ENCODE measurements at regions not wholly inside any gene's neighbourhood (a gene's known extent, or its start where the extent isn't known, plus 50 kb on each side); places are given as distances from the start of the nearest gene placed in this dataset.

DNA sequence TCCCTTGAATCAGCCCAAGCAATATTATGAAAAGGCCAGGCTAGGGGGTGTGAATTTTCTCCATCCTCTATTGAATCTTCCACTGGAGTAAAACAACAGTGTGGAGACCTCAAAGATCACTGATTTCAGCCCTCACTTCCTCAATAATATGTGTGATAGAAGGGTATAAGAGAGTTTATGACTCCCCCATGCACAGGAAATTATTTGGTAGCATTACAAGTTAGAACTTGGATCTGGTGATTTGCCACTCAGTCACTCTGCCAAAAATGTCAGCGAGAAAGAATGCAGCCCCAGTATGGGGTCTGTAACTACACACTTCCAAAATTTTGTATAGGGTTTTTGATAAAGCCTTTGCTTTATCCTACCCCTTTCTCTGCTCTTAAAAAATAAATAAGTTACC lies 81.0 kb upstream of the KCNMB2 start:
- no peak for ATAC-seq
- no peak for TF ChIP-seq BACH2 (CRISPR knock-in tag; IDR thresholded peaks at IDR 0.05; ENCODE audit: borderline replicate concordance)
- TF ChIP-seq ESRRG (CRISPR knock-in tag; IDR thresholded peaks at IDR 0.05): no peak
- no peak for TF ChIP-seq CSDC2 (CRISPR knock-in tag; IDR thresholded peaks at IDR 0.05)

DNA sequence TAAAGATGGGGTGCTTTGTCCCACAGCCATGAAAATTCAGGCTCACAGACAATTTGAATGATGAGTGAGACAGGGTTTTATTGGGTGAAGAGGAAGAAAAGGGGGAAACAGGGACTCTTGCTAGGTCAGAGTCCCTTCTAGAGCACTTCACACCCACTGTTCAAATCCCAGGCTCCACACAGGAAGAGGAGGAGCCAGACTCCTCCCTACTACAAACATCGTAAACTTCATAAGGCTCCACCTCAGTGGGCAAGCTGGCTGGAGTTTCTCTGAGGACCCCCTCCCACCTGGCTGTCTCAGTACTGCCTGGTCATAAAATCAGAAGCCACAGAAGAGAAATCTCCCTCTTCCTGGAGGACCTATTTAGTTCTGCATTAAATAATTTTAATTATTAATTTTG lies 80.3 kb upstream of the KCNMB2 start:
- no peak for TF ChIP-seq ZFP3 (CRISPR knock-in tag; IDR thresholded peaks at IDR 0.05)
- TF ChIP-seq ZNF8 (CRISPR knock-in tag; IDR thresholded peaks at IDR 0.05): no peak
- no peak for TF ChIP-seq TCF4 (CRISPR knock-in tag; IDR thresholded peaks at IDR 0.05; ENCODE audit: borderline replicate concordance)
- TF ChIP-seq, protein P1, sequence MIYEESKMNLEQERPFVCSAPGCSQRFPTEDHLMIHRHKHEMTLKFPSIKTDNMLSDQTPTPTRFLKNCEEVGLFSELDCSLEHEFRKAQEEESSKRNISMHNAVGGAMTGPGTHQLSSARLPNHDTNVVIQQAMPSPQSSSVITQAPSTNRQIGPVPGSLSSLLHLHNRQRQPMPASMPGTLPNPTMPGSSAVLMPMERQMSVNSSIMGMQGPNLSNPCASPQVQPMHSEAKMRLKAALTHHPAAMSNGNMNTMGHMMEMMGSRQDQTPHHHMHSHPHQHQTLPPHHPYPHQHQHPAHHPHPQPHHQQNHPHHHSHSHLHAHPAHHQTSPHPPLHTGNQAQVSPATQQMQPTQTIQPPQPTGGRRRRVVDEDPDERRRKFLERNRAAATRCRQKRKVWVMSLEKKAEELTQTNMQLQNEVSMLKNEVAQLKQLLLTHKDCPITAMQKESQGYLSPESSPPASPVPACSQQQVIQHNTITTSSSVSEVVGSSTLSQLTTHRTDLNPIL (CRISPR knock-in tag; IDR thresholded peaks at IDR 0.05; ENCODE audit: low read depth): no peak
- TF ChIP-seq ARNTL (CRISPR knock-in tag; IDR thresholded peaks at IDR 0.05; ENCODE audit: borderline replicate concordance, low read depth): no peak
- no peak for TF ChIP-seq OSR1 (CRISPR knock-in tag; IDR thresholded peaks at IDR 0.05)
- TF ChIP-seq BACH2 (CRISPR knock-in tag; IDR thresholded peaks at IDR 0.05; ENCODE audit: borderline replicate concordance): no peak
- no peak for TF ChIP-seq GLIS3 (CRISPR knock-in tag; IDR thresholded peaks at IDR 0.05)
- TF ChIP-seq, protein P2, sequence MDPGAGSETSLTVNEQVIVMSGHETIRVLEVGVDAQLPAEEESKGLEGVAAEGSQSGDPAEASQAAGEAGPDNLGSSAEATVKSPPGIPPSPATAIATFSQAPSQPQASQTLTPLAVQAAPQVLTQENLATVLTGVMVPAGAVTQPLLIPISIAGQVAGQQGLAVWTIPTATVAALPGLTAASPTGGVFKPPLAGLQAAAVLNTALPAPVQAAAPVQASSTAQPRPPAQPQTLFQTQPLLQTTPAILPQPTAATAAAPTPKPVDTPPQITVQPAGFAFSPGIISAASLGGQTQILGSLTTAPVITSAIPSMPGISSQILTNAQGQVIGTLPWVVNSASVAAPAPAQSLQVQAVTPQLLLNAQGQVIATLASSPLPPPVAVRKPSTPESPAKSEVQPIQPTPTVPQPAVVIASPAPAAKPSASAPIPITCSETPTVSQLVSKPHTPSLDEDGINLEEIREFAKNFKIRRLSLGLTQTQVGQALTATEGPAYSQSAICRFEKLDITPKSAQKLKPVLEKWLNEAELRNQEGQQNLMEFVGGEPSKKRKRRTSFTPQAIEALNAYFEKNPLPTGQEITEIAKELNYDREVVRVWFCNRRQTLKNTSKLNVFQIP (CRISPR knock-in tag; IDR thresholded peaks at IDR 0.05; ENCODE audit: borderline replicate concordance, low read depth): no peak
- no peak for TF ChIP-seq TOX (CRISPR knock-in tag; IDR thresholded peaks at IDR 0.05; ENCODE audit: borderline replicate concordance)
- ATAC-seq: no peak

DNA sequence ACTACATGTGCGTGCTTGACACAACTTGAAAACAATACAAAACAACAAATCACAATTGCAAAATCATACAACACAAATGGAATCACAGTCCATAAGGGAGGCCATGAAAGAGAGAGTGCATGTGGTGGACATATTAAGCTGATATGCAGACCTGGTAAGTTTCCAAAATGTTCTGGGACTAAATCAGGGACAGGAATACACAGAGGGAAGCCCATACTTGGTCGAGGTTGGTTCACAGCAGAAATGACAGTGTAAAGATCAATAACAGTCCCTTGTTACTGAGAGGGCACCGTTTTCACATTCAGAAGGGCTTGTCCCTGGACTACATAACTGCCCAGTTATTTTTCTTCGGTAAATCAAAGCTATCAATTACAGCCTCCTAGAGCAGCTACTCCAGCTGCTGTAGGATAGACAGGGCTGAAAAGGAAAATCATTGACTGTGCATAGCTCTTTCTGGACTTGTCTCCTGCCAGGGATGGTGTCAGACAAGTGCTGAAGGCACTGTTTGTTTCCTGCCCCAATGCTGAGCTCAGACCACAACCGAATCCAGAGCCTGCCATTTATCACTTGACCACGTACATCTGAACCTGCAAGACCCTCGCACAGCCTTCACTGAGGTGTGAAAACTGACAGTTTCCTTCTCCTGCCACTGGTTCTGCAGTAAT lies 79.5 kb upstream of the KCNMB2 start:
- TF ChIP-seq ZFP30 (CRISPR knock-in tag; IDR thresholded peaks at IDR 0.05): no peak
- TF ChIP-seq, protein P3, sequence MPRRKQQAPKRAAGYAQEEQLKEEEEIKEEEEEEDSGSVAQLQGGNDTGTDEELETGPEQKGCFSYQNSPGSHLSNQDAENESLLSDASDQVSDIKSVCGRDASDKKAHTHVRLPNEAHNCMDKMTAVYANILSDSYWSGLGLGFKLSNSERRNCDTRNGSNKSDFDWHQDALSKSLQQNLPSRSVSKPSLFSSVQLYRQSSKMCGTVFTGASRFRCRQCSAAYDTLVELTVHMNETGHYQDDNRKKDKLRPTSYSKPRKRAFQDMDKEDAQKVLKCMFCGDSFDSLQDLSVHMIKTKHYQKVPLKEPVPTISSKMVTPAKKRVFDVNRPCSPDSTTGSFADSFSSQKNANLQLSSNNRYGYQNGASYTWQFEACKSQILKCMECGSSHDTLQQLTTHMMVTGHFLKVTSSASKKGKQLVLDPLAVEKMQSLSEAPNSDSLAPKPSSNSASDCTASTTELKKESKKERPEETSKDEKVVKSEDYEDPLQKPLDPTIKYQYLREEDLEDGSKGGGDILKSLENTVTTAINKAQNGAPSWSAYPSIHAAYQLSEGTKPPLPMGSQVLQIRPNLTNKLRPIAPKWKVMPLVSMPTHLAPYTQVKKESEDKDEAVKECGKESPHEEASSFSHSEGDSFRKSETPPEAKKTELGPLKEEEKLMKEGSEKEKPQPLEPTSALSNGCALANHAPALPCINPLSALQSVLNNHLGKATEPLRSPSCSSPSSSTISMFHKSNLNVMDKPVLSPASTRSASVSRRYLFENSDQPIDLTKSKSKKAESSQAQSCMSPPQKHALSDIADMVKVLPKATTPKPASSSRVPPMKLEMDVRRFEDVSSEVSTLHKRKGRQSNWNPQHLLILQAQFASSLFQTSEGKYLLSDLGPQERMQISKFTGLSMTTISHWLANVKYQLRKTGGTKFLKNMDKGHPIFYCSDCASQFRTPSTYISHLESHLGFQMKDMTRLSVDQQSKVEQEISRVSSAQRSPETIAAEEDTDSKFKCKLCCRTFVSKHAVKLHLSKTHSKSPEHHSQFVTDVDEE (CRISPR knock-in tag; IDR thresholded peaks at IDR 0.05): no peak
- TF ChIP-seq TOX (CRISPR knock-in tag; IDR thresholded peaks at IDR 0.05; ENCODE audit: borderline replicate concordance): no peak
- TF ChIP-seq ZNF70 (CRISPR knock-in tag; IDR thresholded peaks at IDR 0.05): no peak
- no peak for TF ChIP-seq SNAI2 (CRISPR knock-in tag; IDR thresholded peaks at IDR 0.05)
- no peak for TF ChIP-seq BACH2 (CRISPR knock-in tag; IDR thresholded peaks at IDR 0.05; ENCODE audit: borderline replicate concordance)
- no peak for TF ChIP-seq ZNF8 (CRISPR knock-in tag; IDR thresholded peaks at IDR 0.05)
- TF ChIP-seq GLIS3 (CRISPR knock-in tag; IDR thresholded peaks at IDR 0.05): no peak
- no peak for TF ChIP-seq RARB (CRISPR knock-in tag; IDR thresholded peaks at IDR 0.05)
- TF ChIP-seq, protein P2 (CRISPR knock-in tag; IDR thresholded peaks at IDR 0.05; ENCODE audit: borderline replicate concordance, low read depth): no peak
- no peak for TF ChIP-seq ZFP3 (CRISPR knock-in tag; IDR thresholded peaks at IDR 0.05)
- no peak for TF ChIP-seq PPARA (CRISPR knock-in tag; IDR thresholded peaks at IDR 0.05; ENCODE audit: borderline replicate concordance)
- TF ChIP-seq, protein P4, sequence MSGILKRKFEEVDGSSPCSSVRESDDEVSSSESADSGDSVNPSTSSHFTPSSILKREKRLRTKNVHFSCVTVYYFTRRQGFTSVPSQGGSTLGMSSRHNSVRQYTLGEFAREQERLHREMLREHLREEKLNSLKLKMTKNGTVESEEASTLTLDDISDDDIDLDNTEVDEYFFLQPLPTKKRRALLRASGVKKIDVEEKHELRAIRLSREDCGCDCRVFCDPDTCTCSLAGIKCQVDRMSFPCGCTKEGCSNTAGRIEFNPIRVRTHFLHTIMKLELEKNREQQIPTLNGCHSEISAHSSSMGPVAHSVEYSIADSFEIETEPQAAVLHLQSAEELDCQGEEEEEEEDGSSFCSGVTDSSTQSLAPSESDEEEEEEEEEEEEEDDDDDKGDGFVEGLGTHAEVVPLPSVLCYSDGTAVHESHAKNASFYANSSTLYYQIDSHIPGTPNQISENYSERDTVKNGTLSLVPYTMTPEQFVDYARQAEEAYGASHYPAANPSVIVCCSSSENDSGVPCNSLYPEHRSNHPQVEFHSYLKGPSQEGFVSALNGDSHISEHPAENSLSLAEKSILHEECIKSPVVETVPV (CRISPR knock-in tag; IDR thresholded peaks at IDR 0.05): no peak
- TF ChIP-seq, protein P5, sequence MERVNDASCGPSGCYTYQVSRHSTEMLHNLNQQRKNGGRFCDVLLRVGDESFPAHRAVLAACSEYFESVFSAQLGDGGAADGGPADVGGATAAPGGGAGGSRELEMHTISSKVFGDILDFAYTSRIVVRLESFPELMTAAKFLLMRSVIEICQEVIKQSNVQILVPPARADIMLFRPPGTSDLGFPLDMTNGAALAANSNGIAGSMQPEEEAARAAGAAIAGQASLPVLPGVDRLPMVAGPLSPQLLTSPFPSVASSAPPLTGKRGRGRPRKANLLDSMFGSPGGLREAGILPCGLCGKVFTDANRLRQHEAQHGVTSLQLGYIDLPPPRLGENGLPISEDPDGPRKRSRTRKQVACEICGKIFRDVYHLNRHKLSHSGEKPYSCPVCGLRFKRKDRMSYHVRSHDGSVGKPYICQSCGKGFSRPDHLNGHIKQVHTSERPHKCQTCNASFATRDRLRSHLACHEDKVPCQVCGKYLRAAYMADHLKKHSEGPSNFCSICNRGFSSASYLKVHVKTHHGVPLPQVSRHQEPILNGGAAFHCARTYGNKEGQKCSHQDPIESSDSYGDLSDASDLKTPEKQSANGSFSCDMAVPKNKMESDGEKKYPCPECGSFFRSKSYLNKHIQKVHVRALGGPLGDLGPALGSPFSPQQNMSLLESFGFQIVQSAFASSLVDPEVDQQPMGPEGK (CRISPR knock-in tag; IDR thresholded peaks at IDR 0.05; ENCODE audit: borderline replicate concordance): no peak
- TF ChIP-seq, protein P1 (CRISPR knock-in tag; IDR thresholded peaks at IDR 0.05; ENCODE audit: low read depth): no peak
- TF ChIP-seq ZNF565 (CRISPR knock-in tag; conservative IDR thresholded peaks at IDR 0.05; ENCODE audit: low read depth): no peak
- TF ChIP-seq ARNTL (CRISPR knock-in tag; IDR thresholded peaks at IDR 0.05; ENCODE audit: borderline replicate concordance, low read depth): no peak
- no peak for TF ChIP-seq ESRRG (CRISPR knock-in tag; IDR thresholded peaks at IDR 0.05)
- no peak for TF ChIP-seq OSR1 (CRISPR knock-in tag; IDR thresholded peaks at IDR 0.05)
- no peak for ATAC-seq

All from SK-N-SH treated with all-trans-retinoic acid at 6 μM for 48 hours (cell line).